Lower leg skin (tissue), 3 donors: ENCODE measurements at regions not wholly inside any gene's neighbourhood (a gene's known extent, or its start where the extent isn't known, plus 50 kb on each side); places are given as distances from the start of the nearest gene placed in this dataset.

Experiments
- POLR2A ChIP-seq, 2 donors: fragments of 450-650 bp; IDR thresholded peaks; one replicate each; pipeline ENCODE4 v1.6.1; 2016 to 2017; ENCODE audit warnings: antibody characterized with exemption in 2 of 2, mild to moderate bottlenecking in 1 of 2, moderate library complexity in 1 of 2
- TF ChIP-seq, protein P1 (sequence below), 3 donors: fragments of 450-650 bp; IDR thresholded peaks; one replicate each; pipeline ENCODE4 v1.5.1; 2016; ENCODE audit warnings: antibody characterized with exemption in 3 of 3, mild to moderate bottlenecking in 3 of 3, moderate library complexity in 2 of 3

DNA sequence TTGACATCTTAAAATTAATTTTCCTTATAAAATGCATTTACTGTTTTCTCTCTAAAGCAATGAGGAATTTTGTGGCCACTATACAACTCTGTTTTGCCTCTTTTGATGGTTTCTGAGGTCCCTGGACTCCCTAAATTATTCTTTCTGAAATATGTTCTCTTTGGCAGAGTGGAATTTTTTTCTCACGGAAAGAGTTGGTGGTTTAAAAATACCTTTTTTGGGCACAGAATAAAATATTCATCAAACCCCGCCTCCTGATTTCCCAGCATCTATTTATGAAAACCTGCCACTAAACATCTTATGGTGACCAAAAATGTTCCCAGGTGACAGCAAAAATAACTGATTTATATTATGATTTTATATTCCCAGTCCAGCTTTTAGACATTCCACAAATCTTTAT, 165.3 kb upstream of the SYT6 start:
- TF ChIP-seq, protein P1, sequence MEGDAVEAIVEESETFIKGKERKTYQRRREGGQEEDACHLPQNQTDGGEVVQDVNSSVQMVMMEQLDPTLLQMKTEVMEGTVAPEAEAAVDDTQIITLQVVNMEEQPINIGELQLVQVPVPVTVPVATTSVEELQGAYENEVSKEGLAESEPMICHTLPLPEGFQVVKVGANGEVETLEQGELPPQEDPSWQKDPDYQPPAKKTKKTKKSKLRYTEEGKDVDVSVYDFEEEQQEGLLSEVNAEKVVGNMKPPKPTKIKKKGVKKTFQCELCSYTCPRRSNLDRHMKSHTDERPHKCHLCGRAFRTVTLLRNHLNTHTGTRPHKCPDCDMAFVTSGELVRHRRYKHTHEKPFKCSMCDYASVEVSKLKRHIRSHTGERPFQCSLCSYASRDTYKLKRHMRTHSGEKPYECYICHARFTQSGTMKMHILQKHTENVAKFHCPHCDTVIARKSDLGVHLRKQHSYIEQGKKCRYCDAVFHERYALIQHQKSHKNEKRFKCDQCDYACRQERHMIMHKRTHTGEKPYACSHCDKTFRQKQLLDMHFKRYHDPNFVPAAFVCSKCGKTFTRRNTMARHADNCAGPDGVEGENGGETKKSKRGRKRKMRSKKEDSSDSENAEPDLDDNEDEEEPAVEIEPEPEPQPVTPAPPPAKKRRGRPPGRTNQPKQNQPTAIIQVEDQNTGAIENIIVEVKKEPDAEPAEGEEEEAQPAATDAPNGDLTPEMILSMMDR (IDR thresholded peaks at IDR 0.05): no peak
- no peak for TF ChIP-seq POLR2A (IDR thresholded peaks at IDR 0.05)
